Breast epithelium (tissue), 3 donors: ENCODE measurements at regions not wholly inside any gene's neighbourhood (a gene's known extent, or its start where the extent isn't known, plus 50 kb on each side); places are given as distances from the start of the nearest gene placed in this dataset.

Source experiments
- CTCF ChIP-seq, 3 donors: fragments of 450-650 bp; IDR thresholded peaks; one replicate each; pipeline ENCODE4 v1.5.1; 2016 to 2017; ENCODE audit warnings: antibody characterized with exemption in 3 of 3, mild to moderate bottlenecking in 3 of 3, moderate library complexity in 3 of 3
- POLR2A ChIP-seq: fragments of 450-650 bp; IDR thresholded peaks from one replicate; pipeline ENCODE4 v1.6.1; 2016; ENCODE audit warnings: antibody characterized with exemption, mild to moderate bottlenecking, moderate library complexity

- no peak for TF ChIP-seq CTCF (IDR thresholded peaks at IDR 0.05)
- no peak for TF ChIP-seq POLR2A
These were observed 137.0 kb upstream of the PMFBP1 start for GRCh38 chr16:72309001-72309400.
